MM.1S (cell line): ENCODE measurements at regions not wholly inside any gene's neighbourhood (a gene's known extent, or its start where the extent isn't known, plus 50 kb on each side); places are given as distances from the start of the nearest gene placed in this dataset.

Source experiments
- DNase-seq: peaks from one replicate; pipeline ENCODE4 v3.0.0-alpha.2; 2015
- H2AFZ ChIP-seq: fragments of 300-600 bp; sonication (generic); 2 replicates; pipeline ENCODE4 v1.6.0; 2016; ENCODE audit warnings: antibody characterized with exemption, low read length
- H3F3A ChIP-seq: fragments of 300-600 bp; sonication (generic); 2 replicates; pipeline ENCODE4 v1.6.1; 2016; ENCODE audit warnings: mild to moderate bottlenecking, antibody characterized with exemption, low read length, moderate library complexity, mixed read lengths; ENCODE audit not compliant: insufficient read depth
- H3K27ac ChIP-seq: fragments of 300-600 bp; sonication (generic); 2 replicates; pipeline ENCODE4 v1.5.1; 2016; ENCODE audit warnings: mild to moderate bottlenecking, low read length
- H3K27me3 ChIP-seq: fragments of 300-600 bp; sonication (generic); replicated peaks from 2 replicates; pipeline ENCODE4 v1.6.0; 2016; ENCODE audit warnings: low read length; ENCODE audit not compliant: insufficient read depth
- H3K36me3 ChIP-seq: fragments of 300-600 bp; sonication (generic); replicated peaks from 2 replicates; pipeline ENCODE4 v1.6.1; 2016; ENCODE audit warnings: mild to moderate bottlenecking, low read length, mixed read lengths; ENCODE audit not compliant: insufficient read depth
- H3K4me1 ChIP-seq: fragments of 300-600 bp; sonication (generic); 2 replicates; pipeline ENCODE4 v1.6.1; 2016; ENCODE audit warnings: low read length, mixed read lengths
- H3K4me2 ChIP-seq: fragments of 300-600 bp; sonication (generic); 2 replicates; pipeline ENCODE4 v1.6.0; 2016; ENCODE audit warnings: low read depth, low read length
- H3K4me3 ChIP-seq: fragments of 300-600 bp; sonication (generic); 2 replicates; pipeline ENCODE4 v1.5.1; 2016; ENCODE audit warnings: low read length, mixed read lengths
- H3K79me2 ChIP-seq: fragments of 300-600 bp; sonication (generic); 2 replicates; pipeline ENCODE4 v1.6.1; 2016; ENCODE audit warnings: mixed run types, low read length, mixed read lengths
- H3K9ac ChIP-seq: fragments of 300-600 bp; sonication (generic); 2 replicates; pipeline ENCODE4 v1.6.1; 2016; ENCODE audit warnings: low read length, mixed read lengths
- H3K9me2 ChIP-seq: fragments of 300-600 bp; sonication (generic); replicated peaks from 2 replicates; pipeline ENCODE4 v1.6.1; 2016; ENCODE audit warnings: mild to moderate bottlenecking, low read length, mixed read lengths; ENCODE audit not compliant: insufficient read depth
- H3K9me3 ChIP-seq: fragments of 300-600 bp; sonication (generic); replicated peaks from 2 replicates; pipeline ENCODE4 v1.6.1; 2016; ENCODE audit warnings: mild to moderate bottlenecking, low read length, mixed read lengths; ENCODE audit not compliant: insufficient read depth
- H4K20me1 ChIP-seq: fragments of 300-600 bp; sonication (generic); 2 replicates; pipeline ENCODE4 v1.6.1; 2016; ENCODE audit warnings: mild to moderate bottlenecking, low read length, moderate library complexity, mixed read lengths; ENCODE audit not compliant: insufficient read depth
- CTCF ChIP-seq: fragments of 300-600 bp; sonication (generic); IDR thresholded peaks from 2 replicates; pipeline ENCODE4 v1.5.1; 2016; ENCODE audit warnings: antibody characterized with exemption, low read length, mixed read lengths
- EZH2 ChIP-seq: fragments of 300-600 bp; sonication (generic); optimal IDR thresholded peaks from 2 replicates; pipeline ENCODE3; 2017; ENCODE audit warnings: low read depth, mild to moderate bottlenecking, antibody characterized with exemption, low read length, mixed read lengths
- EZH2phosphoT487 ChIP-seq: fragments of 300-600 bp; sonication (generic); IDR thresholded peaks from 2 replicates; pipeline ENCODE4 v1.6.1; 2018; ENCODE audit warnings: antibody characterized with exemption, low read length

- Histone ChIP-seq H4K20me1 (no peaks in the 10 kb centered on the region), H3K9me2 (no peaks in the 10 kb centered on the region), H3K27me3 (no peaks in the 10 kb centered on the region), H3K4me2 (no peak overlapping the region), H3K4me1 (no peaks in the 10 kb centered on the region), H3K36me3 (no peaks in the 10 kb centered on the region), H3K79me2 (no peaks in the 10 kb centered on the region), H2AFZ (no peak overlapping the region), H3F3A (no peaks in the 10 kb centered on the region), H3K9me3 (no peaks in the 10 kb centered on the region), H3K27ac (no peak overlapping the region), H3K9ac (no peak overlapping the region), H3K4me3 (no peak overlapping the region)
- no peak for DNase-seq
- TF ChIP-seq EZH2 (no peak), EZH2phosphoT487 (no peak), CTCF (no peak)
Measured at GRCh38 chr4:187059895-187060294, 336.2 kb upstream of the FAT1 start.

GRCh38 chr4:187060551-187060950 is 336.9 kb upstream of the FAT1 start:
- H3K4me1 ChIP-seq: no peaks in the 10 kb centered on the region
- no peaks in the 10 kb centered on the region for H3K27me3 ChIP-seq
- H3K4me2 ChIP-seq: no peak overlapping the region
- no peaks in the 10 kb centered on the region for H3F3A ChIP-seq
- no peak for TF ChIP-seq EZH2
- no peak for TF ChIP-seq EZH2phosphoT487
- no peak for TF ChIP-seq CTCF
- H3K27ac ChIP-seq: no peak overlapping the region
- no peak for DNase-seq
- H3K9me2 ChIP-seq: no peaks in the 10 kb centered on the region
- H3K9me3 ChIP-seq: no peaks in the 10 kb centered on the region
- no peak overlapping the region for H2AFZ ChIP-seq
- no peaks in the 10 kb centered on the region for H3K36me3 ChIP-seq
- H3K4me3 ChIP-seq: no peak overlapping the region
- no peaks in the 10 kb centered on the region for H4K20me1 ChIP-seq
- no peak overlapping the region for H3K9ac ChIP-seq
- no peaks in the 10 kb centered on the region for H3K79me2 ChIP-seq

- Histone ChIP-seq H3K36me3 (no peaks in the 10 kb centered on the region), H3K4me3 (no peak overlapping the region), H3K9me3 (no peaks in the 10 kb centered on the region), H3K27me3 (no peaks in the 10 kb centered on the region), H2AFZ (no peak overlapping the region), H3K27ac (no peak overlapping the region), H4K20me1 (no peaks in the 10 kb centered on the region), H3F3A (no peaks in the 10 kb centered on the region), H3K9me2 (no peaks in the 10 kb centered on the region), H3K4me1 (no peaks in the 10 kb centered on the region), H3K79me2 (no peaks in the 10 kb centered on the region), H3K4me2 (no peak overlapping the region), H3K9ac (no peak overlapping the region)
- DNase-seq: no peak
- no peak for TF ChIP-seq EZH2phosphoT487
- no peak for TF ChIP-seq EZH2
- TF ChIP-seq CTCF: no peak
Measured at GRCh38 chr4:187063251-187063650, 339.6 kb upstream of the FAT1 start.

- Histone ChIP-seq H3F3A (no peaks in the 10 kb centered on the region), H3K36me3 (no peaks in the 10 kb centered on the region), H3K9ac (no peak overlapping the region), H3K27me3 (no peaks in the 10 kb centered on the region), H4K20me1 (no peaks in the 10 kb centered on the region), H3K79me2 (no peaks in the 10 kb centered on the region), H3K9me3 (no peaks in the 10 kb centered on the region), H3K4me3 (no peak overlapping the region), H3K9me2 (no peaks in the 10 kb centered on the region), H3K4me1 (no peaks in the 10 kb centered on the region), H3K27ac (no peak overlapping the region), H3K4me2 (no peak overlapping the region), H2AFZ (no peak overlapping the region)
- DNase-seq: no peak
- TF ChIP-seq CTCF (no peak), EZH2 (no peak), EZH2phosphoT487 (no peak)
Measured at GRCh38 chr4:187064033-187064432, 340.4 kb upstream of the FAT1 start.
